Calu3 (cell line): ENCODE measurements at regions not wholly inside any gene's neighbourhood (a gene's known extent, or its start where the extent isn't known, plus 50 kb on each side); places are given as distances from the start of the nearest gene placed in this dataset.

Experiments
- BruUV-seq: library from RNA; stranded (reverse); fragments of 400-500 nt; replicated peaks from 2 replicates; lab custom pipeline; 2021; lab: Mats Ljungman, UMichigan
- CTCF ChIA-PET: fragments of 300-600 bp; sonication (Branson Sonifier 250); formaldehyde crosslinking; loops from one replicate; lab custom pipeline; 2022; ENCODE audit warnings: antibody characterized with exemption; lab: Charles Lee
- DNase-seq: peaks from one replicate; pipeline ENCODE4 v3.0.0; 2022
- H3K27ac Mint-ChIP-seq: one replicate; pipeline ENCODE4 v1.8.0; 2022; ENCODE audit warnings: mixed read lengths; ENCODE audit not compliant: unreplicated experiment
- H3K27me3 Mint-ChIP-seq: one replicate; pipeline ENCODE4 v1.8.0; 2022; ENCODE audit warnings: mixed read lengths; ENCODE audit not compliant: unreplicated experiment
- H3K36me3 Mint-ChIP-seq: one replicate; pipeline ENCODE4 v1.8.0; 2022; ENCODE audit warnings: mild to moderate bottlenecking, moderate library complexity, mixed read lengths; ENCODE audit not compliant: insufficient read depth, unreplicated experiment
- H3K4me1 Mint-ChIP-seq: one replicate; pipeline ENCODE4 v1.8.0; 2022; ENCODE audit warnings: mild to moderate bottlenecking, low read depth, mixed read lengths; ENCODE audit not compliant: unreplicated experiment
- H3K4me3 Mint-ChIP-seq: one replicate; pipeline ENCODE4 v1.8.0; 2022; ENCODE audit warnings: mild to moderate bottlenecking, low read depth, moderate library complexity, mixed read lengths; ENCODE audit not compliant: unreplicated experiment
- H3K9me3 Mint-ChIP-seq: one replicate; pipeline ENCODE4 v1.8.0; 2022; ENCODE audit warnings: low read depth, mixed read lengths; ENCODE audit not compliant: unreplicated experiment
- CTCF ChIP-seq: fragments of 200-600 bp; IDR thresholded peaks from one replicate; pipeline ENCODE4 v1.8.0; 2022; ENCODE audit warnings: antibody characterized with exemption; ENCODE audit not compliant: unreplicated experiment
- intact Hi-C: fragments of 100-400 bp; cut with micrococcal nuclease; formaldehyde crosslinking; loops from one replicate; pipeline ENCODE4 v1.10.0; 2022; ENCODE audit not compliant: unreplicated experiment

- CTCF ChIA-PET = interaction anchor here (0.7 to 1.2 kb wide), 3 partner anchors 17 to 44 kb away, joined by 3 to 4 read pairs (median 3); no protein-coding TSS in a partner anchor
- no peak overlapping the region for H3K4me3 Mint-ChIP-seq
- H3K27ac Mint-ChIP-seq = peak overlapping the region; percentile 21
- peaks cover 2% of the 10 kb centered on the region for H3K9me3 Mint-ChIP-seq
- peaks cover 26% of the 10 kb centered on the region for H3K4me1 Mint-ChIP-seq
- no peaks in the 10 kb centered on the region for H3K27me3 Mint-ChIP-seq
- no TSS peak for BruUV-seq
- DNase-seq = no peak
- intact Hi-C loops = no loop called here
- no peak for TF ChIP-seq CTCF
- no peaks in the 10 kb centered on the region for H3K36me3 Mint-ChIP-seq
Observed at GRCh38 chr3:112751564-112752512, 94.8 kb downstream of the CD200R1L start.

- no TSS peak for BruUV-seq
- CTCF ChIA-PET = no interaction called here
- no peak for DNase-seq
- TF ChIP-seq CTCF = no peak
- Mint-ChIP-seq H3K27ac (no peak overlapping the region), H3K4me1 (peaks cover 26% of the 10 kb centered on the region), H3K9me3 (peaks cover 2% of the 10 kb centered on the region), H3K36me3 (no peaks in the 10 kb centered on the region), H3K27me3 (no peaks in the 10 kb centered on the region), H3K4me3 (no peak overlapping the region)
- intact Hi-C loops = no loop called here
Observed at GRCh38 chr3:112751061-112751460, 95.6 kb downstream of the CD200R1L start.

- H3K4me3 Mint-ChIP-seq = no peak overlapping the region
- no peak for DNase-seq
- H3K4me1 Mint-ChIP-seq = peaks cover 26% of the 10 kb centered on the region
- H3K27ac Mint-ChIP-seq = no peak overlapping the region
- intact Hi-C loops = no loop called here
- no TSS peak for BruUV-seq
- no peaks in the 10 kb centered on the region for H3K36me3 Mint-ChIP-seq
- no peaks in the 10 kb centered on the region for H3K27me3 Mint-ChIP-seq
- CTCF ChIA-PET = interaction anchor here (0.7 kb wide), 1 partner anchor 55 kb away, joined by 7 read pairs; no protein-coding TSS in a partner anchor
- no peak for TF ChIP-seq CTCF
- H3K9me3 Mint-ChIP-seq = no peaks in the 10 kb centered on the region
Observed at GRCh38 chr3:112747624-112748023, 99.0 kb downstream of the CD200R1L start.

GRCh38 chr3:112746675-112747280 is 99.9 kb downstream of the CD200R1L start:
- Mint-ChIP-seq H3K36me3 (no peaks in the 10 kb centered on the region), H3K4me3 (no peak overlapping the region), H3K4me1 (peaks cover 20% of the 10 kb centered on the region), H3K27ac (no peak overlapping the region), H3K27me3 (no peaks in the 10 kb centered on the region), H3K9me3 (no peaks in the 10 kb centered on the region)
- no TSS peak for BruUV-seq
- DNase-seq = no peak
- intact Hi-C loops = no loop called here
- CTCF ChIA-PET = interaction anchor here (0.7 kb wide), 1 partner anchor 56 kb away, joined by 7 read pairs; no protein-coding TSS in a partner anchor
- TF ChIP-seq CTCF = no peak
